ENCODE measurements at regions not wholly inside any gene's neighbourhood (a gene's known extent, or its start where the extent isn't known, plus 50 kb on each side); places are given as distances from the start of the nearest gene placed in this dataset.

GRCh38 chr9:13568841-13569601 is 289.5 kb upstream of the MPDZ start:
- TF ChIP-seq ELF4 (IDR thresholded peaks at IDR 0.05) (no peak), ARNT (IDR thresholded peaks at IDR 0.05) (no peak)

Data from HEK293T (cell line).